BJ (cell line): ENCODE measurements at regions not wholly inside any gene's neighbourhood (a gene's known extent, or its start where the extent isn't known, plus 50 kb on each side); places are given as distances from the start of the nearest gene placed in this dataset.

Source experiments
- CTCF ChIA-PET: fragments of 350-600 bp; formaldehyde crosslinking; extraction: SDS; loops from one replicate; lab custom pipeline; 2021; ENCODE audit warnings: antibody characterized with exemption, inconsistent platforms; lab: Yijun Ruan, JAX
- POLR2A ChIA-PET: fragments of 300-600 bp; sonication (Branson Sonifier 250); formaldehyde crosslinking; extraction: SDS; loops from one replicate; lab custom pipeline; 2021; ENCODE audit warnings: antibody characterized with exemption; lab: Charles Lee
- DNase-seq: peaks from one replicate; pipeline ENCODE4 v3.0.0-alpha.2; 2011; ENCODE audit warnings: low read depth
- H3K27me3 ChIP-seq: 2 replicates; pipeline ENCODE4 v1.6.0; 2011; ENCODE audit warnings: low read length; ENCODE audit not compliant: control insufficient read depth, insufficient read depth
- H3K36me3 ChIP-seq: 2 replicates; pipeline ENCODE4 v1.5.1; 2011; ENCODE audit warnings: low read length; ENCODE audit not compliant: control insufficient read depth, insufficient read depth
- H3K4me3 ChIP-seq: 2 replicates; pipeline ENCODE4 v1.5.1; 2011; ENCODE audit warnings: low read depth, mild to moderate bottlenecking, control low read depth, low read length
- CTCF ChIP-seq: IDR thresholded peaks from 2 replicates; pipeline ENCODE4 v1.5.1; 2011; ENCODE audit warnings: low read depth, mild to moderate bottlenecking, control low read depth, inconsistent platforms, low read length, moderate library complexity; ENCODE audit not compliant: insufficient read depth

GRCh38 chr11:122399375-122399774 is 256.1 kb upstream of the UBASH3B start:
- no peak for TF ChIP-seq CTCF
- ChIA-PET POLR2A (no interaction called here), CTCF (no interaction called here)
- Histone ChIP-seq H3K27me3 (peaks cover under 1% of the 10 kb centered on the region), H3K4me3 (no peak overlapping the region), H3K36me3 (no peaks in the 10 kb centered on the region)
- no peak for DNase-seq

GRCh38 chr11:122398851-122399250 is 256.7 kb upstream of the UBASH3B start:
- Histone ChIP-seq H3K4me3 (no peak overlapping the region), H3K36me3 (no peaks in the 10 kb centered on the region), H3K27me3 (peaks cover 1% of the 10 kb centered on the region)
- TF ChIP-seq CTCF = no peak
- no peak for DNase-seq
- ChIA-PET CTCF (no interaction called here), POLR2A (no interaction called here)

- CTCF ChIA-PET = interaction anchor here (0.6 kb wide), 1 partner anchor 183 kb away, joined by 3 read pairs; no protein-coding TSS in a partner anchor
- POLR2A ChIA-PET = no interaction called here
- Histone ChIP-seq H3K36me3 (no peaks in the 10 kb centered on the region), H3K4me3 (no peak overlapping the region), H3K27me3 (peaks cover 1% of the 10 kb centered on the region)
- no peak for TF ChIP-seq CTCF
- DNase-seq = no peak
Measured at GRCh38 chr11:122398167-122398566, 257.4 kb upstream of the UBASH3B start.

- Histone ChIP-seq H3K4me3 (no peak overlapping the region), H3K27me3 (peaks cover 1% of the 10 kb centered on the region; the same call in 1 of the 2 replicates), H3K36me3 (no peaks in the 10 kb centered on the region)
- DNase-seq = no peak
- CTCF ChIA-PET = interaction anchor here (0.6 kb wide), 1 partner anchor 54 kb away, joined by 3 read pairs; no protein-coding TSS in a partner anchor
- TF ChIP-seq CTCF = no peak
- POLR2A ChIA-PET = no interaction called here
Measured at GRCh38 chr11:122395282-122395681, 260.2 kb upstream of the UBASH3B start.

GRCh38 chr11:122394313-122394712 is 261.2 kb upstream of the UBASH3B start:
- no peak for TF ChIP-seq CTCF
- CTCF ChIA-PET = no interaction called here
- POLR2A ChIA-PET = no interaction called here

More at GRCh38 chr11:122394313-122394712, 261.2 kb upstream of the UBASH3B start:
- peaks cover 1% of the 10 kb centered on the region; the same call in 1 of the 2 replicates for H3K27me3 ChIP-seq
- H3K36me3 ChIP-seq = no peaks in the 10 kb centered on the region
- DNase-seq = no peak
- no peak overlapping the region for H3K4me3 ChIP-seq
